ENCODE measurements at regions not wholly inside any gene's neighbourhood (a gene's known extent, or its start where the extent isn't known, plus 50 kb on each side); places are given as distances from the start of the nearest gene placed in this dataset.

DNA sequence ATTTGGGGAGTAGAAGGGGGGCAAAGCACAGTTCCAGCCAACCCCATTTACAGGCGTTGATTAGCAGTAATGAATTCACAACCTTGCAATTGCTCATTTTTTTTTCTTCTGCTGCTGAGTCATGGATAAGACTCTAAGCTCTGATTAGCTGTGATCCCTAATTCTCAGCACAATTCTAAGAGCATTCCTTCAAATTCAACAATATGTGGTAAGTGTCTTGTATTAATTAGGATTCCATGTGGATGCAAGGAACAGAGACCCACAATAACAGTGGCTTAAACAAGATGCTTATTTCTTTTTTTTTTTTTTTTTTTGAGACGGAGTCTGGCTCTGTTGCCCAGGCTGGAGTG is 133.4 kb downstream of the PALM2AKAP2 start:
- DNase-seq (ENCODE audit: low spot score): no peak

DNA sequence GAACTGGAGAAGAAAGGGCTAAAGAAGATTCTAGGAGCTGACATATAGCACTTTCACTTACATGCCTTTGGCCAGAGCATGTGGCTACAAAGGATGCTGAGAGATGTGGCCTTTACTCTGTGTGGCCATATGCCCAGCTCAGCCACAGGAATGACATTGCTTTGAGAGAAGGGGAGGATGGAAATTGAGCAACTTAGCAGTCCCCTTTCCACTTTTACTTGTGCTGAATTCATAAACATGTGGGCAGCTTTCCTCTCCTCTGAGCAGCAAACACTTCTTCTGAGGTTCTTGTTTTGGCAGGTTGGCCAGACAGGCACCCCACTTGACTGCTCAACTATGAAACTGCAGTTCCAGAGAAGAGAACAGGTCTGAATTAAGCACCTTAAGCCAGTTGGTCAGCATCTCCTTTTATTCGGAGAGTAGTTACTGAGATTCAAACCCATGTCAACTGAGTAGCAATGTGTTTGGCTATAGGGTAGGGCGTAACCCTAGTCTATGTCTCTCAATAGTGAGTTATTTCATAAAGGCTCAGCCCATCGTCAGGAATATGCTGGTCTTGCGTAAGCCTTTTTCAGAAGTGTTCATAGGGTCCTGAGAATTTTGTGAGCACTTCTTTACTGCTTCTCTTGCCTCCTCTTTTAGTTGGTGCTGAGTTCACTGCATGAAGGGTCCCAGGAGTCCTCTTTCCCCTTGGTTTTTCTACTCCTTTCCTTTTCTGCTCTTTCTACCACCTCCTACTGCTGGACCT is 134.5 kb downstream of the PALM2AKAP2 start:
- DNase-seq (ENCODE audit: low spot score): no peak

DNA sequence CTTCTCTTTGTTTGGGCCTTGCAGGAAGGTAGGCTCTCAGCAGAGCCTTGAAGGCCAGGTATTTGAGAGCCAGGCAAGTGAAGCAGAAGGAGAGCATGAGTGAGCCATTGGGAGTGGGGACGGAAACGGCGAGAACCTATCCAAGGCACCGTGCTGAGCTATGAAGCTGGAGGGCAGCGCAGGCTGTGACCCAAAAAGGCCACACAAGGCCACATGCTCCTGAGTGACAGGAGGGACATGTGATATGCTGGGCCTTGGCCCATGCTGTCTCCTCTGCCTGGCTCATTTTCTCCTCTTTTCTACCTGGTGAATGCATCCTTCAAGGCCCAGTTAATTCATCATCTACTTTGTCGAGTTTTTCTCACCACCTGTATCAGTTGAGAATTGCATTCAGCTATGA is 136.3 kb downstream of the PALM2AKAP2 start:
- no peak for DNase-seq (ENCODE audit: low spot score)

DNA sequence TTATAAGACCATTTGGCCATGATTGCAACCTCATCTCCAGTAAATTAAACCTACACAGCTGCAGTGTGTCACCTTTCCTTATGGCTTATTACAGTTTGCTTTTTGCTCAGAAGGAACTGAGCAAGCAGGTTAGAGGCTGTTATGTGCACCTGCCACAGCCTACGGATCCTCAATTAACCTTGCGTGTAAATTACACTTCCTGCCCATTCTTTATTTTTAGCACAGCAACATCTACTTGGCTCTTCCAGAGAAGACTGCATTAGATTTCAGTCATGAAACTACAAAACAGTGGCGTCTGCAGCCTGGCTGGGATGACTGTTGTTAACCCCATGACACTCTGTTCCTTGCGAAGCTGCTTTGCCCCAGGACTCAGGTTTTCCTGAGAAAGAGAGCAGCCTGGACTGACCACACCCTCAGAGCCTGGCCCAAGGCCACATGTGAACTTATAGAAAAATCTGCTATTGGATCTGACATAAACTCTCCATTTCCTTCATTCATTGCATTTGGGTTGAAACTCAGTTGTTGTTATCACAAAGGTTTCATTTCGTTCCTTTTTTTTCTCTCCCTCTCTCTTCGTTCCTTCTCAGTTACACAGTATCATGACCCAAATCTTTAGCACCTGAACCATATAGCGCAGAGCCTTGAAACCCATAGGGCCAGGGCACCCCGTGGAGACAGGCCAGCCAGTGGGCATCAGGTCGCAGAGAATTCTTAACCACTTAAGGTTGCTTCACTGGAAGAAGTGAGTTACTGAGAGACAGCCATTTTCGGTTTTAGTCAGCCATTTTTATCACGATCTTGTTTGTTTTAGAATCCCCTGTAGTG is 138.6 kb downstream of the PALM2AKAP2 start:
- no peak for DNase-seq (ENCODE audit: low spot score)

DNA sequence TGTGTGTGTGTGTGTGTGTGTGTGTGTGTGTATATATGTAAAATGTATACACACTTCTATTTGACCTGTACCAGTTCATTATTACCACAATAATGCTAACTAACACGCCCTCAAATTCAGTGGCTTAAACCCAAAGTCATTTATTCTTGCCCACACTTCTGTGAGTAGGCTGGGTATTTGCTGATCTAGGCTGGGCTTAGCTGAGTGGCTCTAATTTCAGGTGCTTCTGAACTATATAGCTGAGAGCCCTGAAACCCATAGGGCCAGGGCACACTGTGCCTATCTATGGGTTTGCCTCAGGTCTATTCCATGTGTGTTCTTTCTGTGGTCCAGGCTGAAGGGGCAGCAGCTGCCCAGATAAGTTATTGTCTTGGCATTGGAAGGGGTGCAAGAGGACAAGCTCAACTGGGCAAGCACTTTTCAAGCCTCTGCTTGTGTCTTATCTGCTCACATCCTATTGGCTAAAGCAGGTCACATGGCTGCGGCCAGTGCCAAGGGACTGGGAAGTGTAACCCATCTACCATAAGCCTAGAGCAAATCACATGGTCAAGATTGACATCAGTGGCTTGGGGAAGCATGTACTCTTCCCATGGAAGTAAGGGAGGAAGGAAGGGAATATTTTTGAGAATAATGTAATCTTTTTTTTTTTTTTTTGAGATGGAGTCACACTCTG is 139.9 kb downstream of the PALM2AKAP2 start:
- DNase-seq (ENCODE audit: low spot score): no peak

DNA sequence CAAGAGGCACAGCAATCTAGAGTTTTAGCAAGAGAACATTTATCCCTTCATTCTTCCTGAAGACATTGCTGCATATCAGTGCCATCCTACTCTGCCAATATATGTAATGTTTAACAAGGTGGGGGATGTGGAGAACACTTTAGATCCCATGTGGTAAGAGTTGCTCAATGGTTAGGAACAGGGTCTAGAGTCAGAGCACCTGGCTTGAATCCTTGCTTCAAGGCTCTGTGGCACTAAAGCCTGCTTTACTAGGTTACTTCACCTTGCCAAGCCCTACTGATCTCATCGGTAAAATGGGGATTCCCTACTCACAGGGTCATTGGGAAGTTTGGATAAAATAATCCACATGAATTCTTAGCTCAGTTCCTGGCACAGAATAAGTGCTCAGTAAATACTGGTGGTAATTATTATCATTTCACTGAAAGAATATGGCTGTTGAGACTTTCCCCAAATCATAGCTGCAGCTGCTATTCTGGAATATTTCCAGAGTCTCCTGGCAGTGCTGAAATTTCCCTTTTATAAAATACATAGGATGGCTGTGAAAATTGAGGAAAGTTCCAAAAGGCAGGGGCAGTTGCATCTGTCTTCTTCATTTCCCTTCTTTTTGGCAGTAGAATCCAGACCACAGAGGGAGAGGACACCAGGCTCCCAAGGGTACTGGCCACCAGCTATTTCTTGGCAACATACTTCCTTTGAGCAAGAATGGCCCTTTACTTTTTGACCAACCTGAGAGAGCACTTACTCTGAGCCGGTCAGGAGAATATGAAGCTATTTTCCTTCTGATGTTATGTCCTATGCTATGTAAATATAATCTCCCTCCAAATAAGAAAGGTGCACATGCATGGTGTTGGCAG is 142.8 kb downstream of the PALM2AKAP2 start:
- DNase-seq (ENCODE audit: low spot score): no peak

DNA sequence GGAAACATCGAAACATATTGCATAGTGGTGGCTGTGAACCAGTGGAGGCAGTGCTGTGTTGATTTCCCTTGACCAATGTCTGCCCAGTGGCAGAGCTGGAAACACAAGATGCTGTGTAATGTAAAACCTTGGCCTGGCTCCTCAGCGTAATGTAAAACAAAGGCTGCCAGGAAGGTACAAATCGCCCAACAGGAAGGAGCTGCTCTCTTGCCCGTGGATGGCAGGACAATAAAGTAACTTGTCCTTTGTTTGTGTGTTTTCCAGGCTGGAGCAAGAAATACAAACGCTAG is 143.4 kb downstream of the PALM2AKAP2 start:
- no peak for DNase-seq (ENCODE audit: low spot score)

DNA sequence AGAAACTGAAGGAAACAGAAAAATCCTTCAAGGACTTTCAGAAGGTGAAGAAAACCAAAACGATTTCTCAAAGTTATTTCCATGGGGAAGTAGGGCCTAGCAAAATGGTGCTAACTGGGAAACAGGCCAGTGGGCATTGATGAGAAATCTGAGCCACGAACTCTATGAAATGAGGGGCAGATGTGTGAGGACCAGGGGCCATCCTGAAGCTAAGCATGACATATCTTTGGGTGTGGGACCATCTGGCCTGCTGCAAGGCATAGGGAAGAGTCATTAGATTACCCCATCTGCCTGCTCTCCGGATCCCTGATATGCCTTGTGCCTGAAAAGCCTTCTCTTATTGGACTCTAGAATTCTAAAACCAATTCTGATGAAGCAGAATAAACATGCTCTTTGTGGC is 143.8 kb downstream of the PALM2AKAP2 start:
- no peak for DNase-seq (ENCODE audit: low spot score)

DNA sequence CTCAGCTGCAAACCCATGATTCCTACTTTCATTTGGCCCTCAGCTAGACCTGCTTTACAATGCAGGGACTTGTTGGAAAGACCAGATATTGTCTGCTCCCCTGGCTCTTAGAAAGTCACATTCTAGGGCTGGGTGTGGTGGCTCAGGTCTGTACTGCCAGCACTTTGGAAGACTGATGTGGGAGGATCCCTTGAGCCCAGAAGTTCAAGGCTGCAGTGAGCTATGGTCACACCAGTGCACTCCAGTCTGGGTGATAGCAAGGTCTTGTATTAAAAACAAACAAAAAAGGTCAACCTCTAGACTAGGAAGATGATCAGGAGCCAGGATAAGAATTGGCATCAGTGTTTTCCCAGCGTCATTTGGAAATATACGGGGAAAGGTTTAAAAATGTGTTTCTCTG is 145.8 kb downstream of the PALM2AKAP2 start:
- no peak for DNase-seq (ENCODE audit: low spot score)

DNA sequence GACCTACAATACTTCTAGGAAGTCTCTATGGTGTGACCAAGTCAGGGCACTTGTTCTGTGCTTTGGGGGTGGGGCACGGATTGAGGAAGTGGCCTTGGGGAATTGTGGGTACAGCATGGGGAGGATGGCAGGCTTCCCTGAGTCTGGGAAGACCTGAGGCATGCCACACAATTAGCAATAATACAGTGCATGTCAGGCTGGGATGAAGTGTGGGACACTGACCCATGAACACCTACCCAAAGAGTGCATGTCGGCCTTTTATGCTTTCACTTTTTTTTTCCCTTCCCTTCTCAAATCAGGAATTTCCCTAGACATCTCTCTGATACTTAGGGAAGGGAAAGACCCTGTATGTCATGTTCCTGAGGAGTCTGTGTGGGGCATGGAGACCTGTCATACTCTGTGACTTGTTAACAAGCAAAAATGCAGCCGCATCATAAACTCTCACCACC is 146.4 kb downstream of the PALM2AKAP2 start:
- peak; percentile 38 for DNase-seq (ENCODE audit: low spot score)

DNA sequence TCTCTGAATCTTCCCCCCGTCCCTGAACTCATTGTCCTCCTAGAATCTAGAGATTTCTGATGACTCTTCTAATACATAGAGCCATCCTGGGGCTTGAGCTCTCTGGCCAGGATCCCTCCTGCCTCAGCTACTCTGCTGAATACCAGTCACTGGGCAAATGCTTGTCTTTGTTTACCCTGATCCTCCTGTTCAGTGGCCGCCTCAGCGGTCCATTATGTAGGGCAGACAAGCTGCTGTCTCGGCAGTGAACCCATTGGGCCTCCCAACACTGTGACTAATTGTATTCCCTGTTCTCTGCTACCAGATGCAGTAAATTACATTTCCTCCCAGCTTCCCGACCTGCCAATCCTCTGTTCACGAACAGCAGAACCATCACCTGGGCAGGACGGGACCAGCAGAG is 151.6 kb downstream of the PALM2AKAP2 start:
- no peak for DNase-seq (ENCODE audit: low spot score)

DNA sequence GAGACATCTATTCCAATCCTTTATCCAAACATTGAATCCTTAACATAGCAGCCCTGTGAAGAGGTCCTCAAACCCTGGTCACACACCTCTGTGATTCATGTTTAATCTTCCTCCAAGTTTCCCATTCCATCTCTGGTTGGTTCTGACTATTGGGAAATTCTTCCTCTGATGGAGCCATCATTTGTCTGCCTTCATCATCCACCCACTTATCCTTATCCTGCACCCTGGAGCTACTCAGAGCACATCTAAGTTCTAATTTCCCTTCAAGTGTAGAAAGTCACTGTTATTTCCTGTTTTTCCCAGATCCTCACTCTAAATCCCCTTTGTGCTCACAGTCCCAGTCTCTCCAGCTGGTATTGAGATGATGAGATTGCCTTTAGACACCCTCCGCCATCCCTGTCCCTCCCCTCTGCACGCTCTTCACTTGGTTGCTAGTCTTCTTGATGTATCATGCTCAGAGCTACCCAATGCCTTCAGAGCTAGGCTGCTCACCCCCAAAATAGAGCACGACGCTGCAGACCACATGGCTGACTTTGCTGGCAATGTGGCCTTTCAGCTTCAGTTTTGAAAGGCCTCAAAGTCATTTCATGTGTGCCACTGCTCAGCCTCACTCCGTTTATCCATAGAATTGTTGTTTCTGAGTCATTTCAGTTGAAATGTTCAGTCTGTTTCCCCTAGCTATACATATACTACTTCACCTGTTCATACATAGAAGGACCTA is 154.3 kb downstream of the PALM2AKAP2 start:
- DNase-seq (ENCODE audit: low spot score): no peak

DNA sequence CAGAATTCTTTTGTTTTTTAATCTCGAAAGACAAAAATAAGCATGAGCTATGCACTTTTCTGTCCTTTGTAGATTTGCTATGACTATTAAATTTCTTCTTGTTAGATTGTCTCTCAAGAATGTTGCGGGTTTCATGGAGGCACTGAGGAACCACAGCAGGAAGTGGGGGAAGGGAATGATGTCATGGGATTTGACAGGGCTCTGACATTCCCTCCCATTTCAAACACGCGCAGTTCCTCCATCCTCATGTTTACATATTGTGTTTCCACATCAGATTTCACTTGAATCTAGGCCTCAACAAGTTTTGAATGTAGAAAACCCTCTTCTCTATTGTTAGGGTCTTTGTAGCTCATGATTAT is 154.8 kb downstream of the PALM2AKAP2 start:
- DNase-seq (ENCODE audit: low spot score): no peak

DNA sequence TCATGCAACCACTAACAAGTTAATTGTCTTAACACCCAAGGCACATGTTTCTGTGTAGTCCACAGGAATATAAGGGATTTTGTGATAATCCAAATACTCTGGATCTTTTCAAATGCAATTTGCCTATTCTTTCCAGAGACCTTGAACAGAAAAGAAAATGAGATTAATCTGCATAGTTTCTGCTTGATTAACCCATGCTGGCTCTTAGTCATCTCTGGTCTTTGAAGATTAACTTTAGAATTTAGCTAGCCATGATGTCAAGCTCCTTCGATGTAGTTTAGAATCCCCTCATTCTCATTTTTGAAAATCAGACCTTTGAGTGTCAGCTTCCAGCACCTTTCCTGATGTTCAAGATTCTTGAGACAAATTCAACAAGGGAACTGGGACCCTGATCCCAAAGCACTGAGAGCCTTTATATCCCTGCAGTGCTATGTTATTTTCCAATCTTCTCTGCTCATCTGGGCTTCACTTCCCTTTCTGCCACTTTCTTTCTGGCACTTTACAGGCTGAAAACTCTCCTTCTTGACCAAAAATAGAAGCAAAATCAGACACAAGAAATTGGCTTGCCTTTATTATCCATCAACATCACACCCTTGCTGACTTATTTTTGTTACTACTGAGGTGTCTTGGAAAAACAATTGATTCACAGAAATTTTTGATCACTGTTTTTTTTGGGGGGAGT is 155.5 kb downstream of the PALM2AKAP2 start:
- DNase-seq (ENCODE audit: low spot score): no peak

DNA sequence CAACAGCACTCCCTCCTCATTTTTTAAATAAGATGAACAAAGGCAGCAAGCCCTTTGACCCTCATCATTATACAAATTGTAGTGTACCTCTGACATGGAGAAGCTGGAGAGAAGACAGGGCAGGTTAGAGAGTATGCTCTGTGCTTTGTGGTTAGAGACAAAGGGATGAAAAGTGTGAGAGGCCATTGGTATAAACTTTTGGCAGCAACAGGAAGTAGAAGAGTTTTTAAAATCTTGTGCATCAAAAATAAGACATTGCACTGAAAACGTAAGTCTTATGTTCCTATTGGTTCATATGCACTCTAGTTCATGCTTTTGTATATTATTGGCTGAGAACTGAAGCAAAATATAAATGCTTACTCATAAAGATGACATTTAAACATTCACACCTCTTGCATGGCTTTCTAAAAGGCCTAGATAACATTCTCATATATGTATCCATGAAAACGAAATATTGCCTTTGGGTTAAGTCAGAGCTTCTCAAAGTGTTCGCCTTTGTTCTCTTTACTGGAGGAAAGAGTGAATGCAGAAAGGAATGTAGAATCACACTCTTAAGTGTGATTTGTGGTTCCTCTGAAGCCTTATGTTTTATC is 158.0 kb downstream of the PALM2AKAP2 start:
- no peak for DNase-seq (ENCODE audit: low spot score)

DNA sequence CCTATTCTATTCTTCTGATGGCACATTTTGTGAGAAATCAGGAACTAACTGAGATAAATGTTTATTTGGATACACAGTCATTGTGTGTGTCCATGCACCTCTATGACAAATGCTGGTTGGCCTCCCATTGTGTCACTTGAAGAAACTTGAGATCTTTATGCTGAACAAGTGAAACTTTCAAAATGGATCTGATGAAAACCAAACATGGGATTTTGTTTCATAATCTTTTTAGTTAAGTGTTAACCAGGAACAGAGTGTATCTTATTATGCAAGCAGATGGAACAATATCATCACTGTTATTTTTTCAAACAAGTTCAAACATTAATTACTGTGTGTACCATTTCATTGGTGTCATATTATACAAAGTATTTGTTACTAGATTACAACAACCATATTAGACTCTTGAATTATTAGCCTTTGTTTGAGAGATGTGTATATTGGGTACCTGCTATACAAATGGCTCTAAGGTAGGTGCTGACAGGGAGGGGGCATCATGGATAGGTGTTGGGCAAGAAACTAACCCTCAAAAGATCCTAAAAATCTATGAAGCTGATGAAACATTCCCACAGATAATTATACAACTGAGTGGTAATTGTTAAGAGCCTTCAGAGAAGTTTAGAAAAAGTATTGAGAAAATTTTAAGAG is 159.8 kb downstream of the PALM2AKAP2 start:
- no peak for DNase-seq (ENCODE audit: low spot score)

DNA sequence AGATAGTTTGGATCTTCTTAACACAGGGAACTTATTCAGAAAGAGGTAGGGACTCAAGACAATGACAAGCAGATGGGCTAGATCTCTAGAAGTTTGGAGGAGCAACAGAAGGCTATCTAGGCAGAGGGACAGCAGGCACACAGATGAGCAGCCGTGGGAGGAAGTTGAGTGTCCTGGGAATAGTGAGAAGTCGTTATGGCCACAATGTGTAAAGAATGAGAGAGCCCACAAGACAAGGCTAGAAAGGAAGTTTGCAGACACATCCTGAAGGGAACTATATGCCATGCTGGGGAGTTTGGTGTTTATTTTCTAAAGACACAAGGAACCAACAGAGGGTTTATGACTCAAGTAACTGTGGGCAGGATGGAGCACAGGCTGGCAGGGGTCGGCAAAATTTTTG is 160.6 kb downstream of the PALM2AKAP2 start:
- no peak for DNase-seq (ENCODE audit: low spot score)

DNA sequence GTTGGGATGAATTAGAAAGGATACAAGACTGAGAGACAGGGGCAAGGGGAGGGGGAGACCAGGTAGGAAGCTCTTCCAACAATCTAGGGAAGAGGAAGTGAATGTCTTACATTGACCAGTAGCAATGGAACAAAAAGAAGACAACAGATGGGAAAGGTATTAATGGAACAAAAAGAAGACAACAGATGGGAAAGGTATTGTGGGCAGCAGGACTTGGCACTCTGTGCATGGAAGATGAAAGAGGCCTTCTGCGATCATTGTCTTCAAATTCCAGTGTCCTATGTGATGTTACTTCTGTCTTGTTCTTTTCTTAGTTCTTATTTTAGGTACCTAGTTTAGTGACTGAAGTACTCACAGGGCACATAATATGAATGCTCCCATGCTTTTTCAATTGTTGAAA is 161.8 kb downstream of the PALM2AKAP2 start:
- no peak for DNase-seq (ENCODE audit: low spot score)

DNA sequence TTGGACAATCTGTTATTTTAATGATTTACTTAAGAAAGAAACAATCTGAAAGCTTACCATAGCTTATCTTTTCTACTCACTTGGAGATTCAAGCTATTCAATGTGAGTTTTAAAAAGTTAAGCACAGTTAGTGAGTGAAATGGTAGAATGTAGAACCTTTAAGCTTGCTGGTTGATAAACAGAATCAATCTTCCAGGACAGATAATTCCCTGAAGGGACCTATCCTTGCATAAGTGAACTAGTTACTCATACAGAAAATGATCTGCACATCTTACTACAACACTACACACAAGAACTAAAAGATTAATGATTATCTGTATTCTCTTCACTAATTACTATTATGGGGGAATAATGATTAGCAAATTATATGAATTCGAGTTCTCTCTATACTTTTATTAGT is 165.6 kb downstream of the PALM2AKAP2 start:
- DNase-seq (ENCODE audit: low spot score): no peak

DNA sequence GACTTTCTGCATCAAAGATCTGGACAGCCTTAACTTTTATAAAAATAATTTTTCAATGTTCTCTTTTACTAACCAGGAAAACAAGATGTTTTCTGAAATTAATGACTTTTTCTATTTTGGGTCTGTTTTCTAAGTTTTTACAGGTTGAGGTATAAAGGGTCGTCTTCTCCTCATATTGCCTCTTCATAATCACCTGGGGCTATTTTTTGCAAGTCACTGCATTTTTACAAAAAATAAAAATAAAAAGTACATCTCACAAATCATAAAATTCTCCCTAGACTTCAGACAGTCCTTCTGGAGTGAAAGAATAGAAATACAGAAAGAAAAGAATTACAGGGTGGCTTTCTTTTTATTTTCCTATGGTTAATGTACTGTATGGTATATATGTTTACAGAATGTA is 168.5 kb downstream of the PALM2AKAP2 start:
- no peak for DNase-seq (ENCODE audit: low spot score)
